Fibroblast of gingiva (primary cell): ENCODE measurements at regions not wholly inside any gene's neighbourhood (a gene's known extent, or its start where the extent isn't known, plus 50 kb on each side); places are given as distances from the start of the nearest gene placed in this dataset.

ENCODE experiments used
- DNase-seq: peaks from one replicate; pipeline ENCODE4 v3.0.0-alpha.2; 2011; ENCODE audit warnings: low read depth

GRCh38 chr3:72460205-72461174, 387.8 kb downstream of the SHQ1 start:
- DNase-seq: no peak

GRCh38 chr3:72459588-72459987, 388.7 kb downstream of the SHQ1 start:
- no peak for DNase-seq

- DNase-seq: no peak
These were observed 389.9 kb downstream of the SHQ1 start for GRCh38 chr3:72458375-72458774.

- no peak for DNase-seq
These were observed 393.8 kb downstream of the SHQ1 start for GRCh38 chr3:72454441-72454840.

- peak; percentile 50 for DNase-seq
These were observed 394.5 kb downstream of the SHQ1 start for GRCh38 chr3:72453706-72454105.

GRCh38 chr3:72452745-72453144, 395.5 kb downstream of the SHQ1 start:
- no peak for DNase-seq

- DNase-seq: no peak
These were observed 396.4 kb downstream of the SHQ1 start for GRCh38 chr3:72451841-72452240.

GRCh38 chr3:72449551-72449950, 398.7 kb downstream of the SHQ1 start:
- peak; percentile 86 for DNase-seq

- DNase-seq: no peak
These were observed 399.4 kb downstream of the SHQ1 start for GRCh38 chr3:72448858-72449257.

GRCh38 chr3:72448375-72448823, 399.8 kb downstream of the SHQ1 start:
- DNase-seq: no peak

- peak; percentile 89 for DNase-seq
These were observed 400.9 kb downstream of the SHQ1 start for GRCh38 chr3:72447059-72447946.

- no peak for DNase-seq
These were observed 401.8 kb downstream of the SHQ1 start, which contains the start of gene RYBP for GRCh38 chr3:72446218-72447058. Gene RYBP, minus strand, starts transcription at chr3:72446621.

- no peak for DNase-seq
These were observed 402.4 kb downstream of the SHQ1 start for GRCh38 chr3:72445827-72446217.

- DNase-seq: peak; percentile 31
These were observed 403.5 kb downstream of the SHQ1 start for GRCh38 chr3:72444656-72445223.

- no peak for DNase-seq
These were observed 405.5 kb downstream of the SHQ1 start for GRCh38 chr3:72442759-72443158.

GRCh38 chr3:72441284-72441994, 406.8 kb downstream of the SHQ1 start:
- no peak for DNase-seq

GRCh38 chr3:72440491-72440890, 407.8 kb downstream of the SHQ1 start:
- DNase-seq: no peak

- DNase-seq: no peak
These were observed 408.7 kb downstream of the SHQ1 start for GRCh38 chr3:72439321-72440183.

- DNase-seq: no peak
These were observed 410.4 kb downstream of the SHQ1 start for GRCh38 chr3:72437661-72438406.
